ENCODE measurements at regions not wholly inside any gene's neighbourhood (a gene's known extent, or its start where the extent isn't known, plus 50 kb on each side); places are given as distances from the start of the nearest gene placed in this dataset.
A peak's percentile ranks its signal among the peaks of the same experiment; 100 is the strongest.

DNA sequence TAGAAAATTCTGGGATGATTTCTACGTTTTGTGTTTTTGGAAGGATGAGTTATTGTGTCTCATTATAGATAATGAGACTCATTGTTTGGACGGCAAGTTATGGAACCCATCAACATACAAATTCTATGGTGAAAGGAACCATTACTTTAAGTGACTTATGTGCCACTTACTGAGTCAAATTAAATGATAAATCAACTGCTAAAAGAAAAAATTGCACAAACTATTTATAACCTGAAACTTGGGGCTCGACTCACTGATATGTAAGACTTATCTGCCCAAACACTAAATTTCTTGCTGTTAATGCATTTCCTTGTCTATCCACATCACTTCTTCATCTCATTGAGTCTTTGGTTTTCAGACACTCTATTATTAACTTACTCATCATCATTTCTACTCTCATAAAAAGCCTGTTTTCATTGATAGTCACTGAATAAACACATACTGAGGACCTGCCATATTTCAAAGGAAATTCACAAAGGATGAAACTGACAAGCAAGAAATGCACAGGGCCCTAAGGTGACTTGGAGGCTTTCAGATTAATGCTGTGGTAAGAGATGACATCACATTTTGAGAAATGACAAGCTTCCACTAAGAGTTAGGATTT, 872.7 kb upstream of the ADAMTS5 start:
- Histone ChIP-seq H3K4me3 (ENCODE audit: low read depth, low read length) (no peak overlapping the region), H3K27me3 (ENCODE audit: insufficient read depth, low read length) (no peaks in the 10 kb centered on the region), H3K79me2 (ENCODE audit: control insufficient read depth, insufficient read depth, low read length, unreplicated experiment) (no peaks in the 10 kb centered on the region), H3K27ac (ENCODE audit: low read depth, low read length) (no peak overlapping the region), H3K36me3 (ENCODE audit: insufficient read depth, low read length) (no peaks in the 10 kb centered on the region), H2AFZ (ENCODE audit: low read length, unreplicated experiment) (no peak overlapping the region), H3K4me1 (ENCODE audit: control insufficient read depth, insufficient read depth, low read length, unreplicated experiment) (no peaks in the 10 kb centered on the region)

DNA sequence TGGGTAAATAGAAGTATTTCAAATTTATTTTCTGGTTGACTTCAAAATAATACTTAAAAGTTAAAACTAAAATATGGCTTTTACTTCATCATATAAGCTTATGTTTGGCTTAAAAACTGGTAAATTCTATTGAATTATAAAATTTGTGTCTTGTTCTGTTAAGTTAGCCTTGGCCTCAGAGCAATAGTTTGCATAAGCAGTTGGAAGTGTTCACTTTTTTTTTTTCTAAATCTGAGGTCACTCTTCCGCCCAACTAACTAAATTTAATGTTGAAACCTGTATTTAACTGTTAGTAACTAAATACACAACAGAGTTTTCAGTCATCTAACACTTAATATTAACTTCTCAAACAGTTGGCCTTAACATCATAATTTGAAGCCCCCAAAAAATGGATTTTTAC, 871.7 kb upstream of the ADAMTS5 start:
- no peak overlapping the region for H2AFZ ChIP-seq (ENCODE audit: low read length, unreplicated experiment)
- H3K27me3 ChIP-seq (ENCODE audit: insufficient read depth, low read length) = no peaks in the 10 kb centered on the region
- H3K79me2 ChIP-seq (ENCODE audit: control insufficient read depth, insufficient read depth, low read length, unreplicated experiment) = no peaks in the 10 kb centered on the region
- H3K4me1 ChIP-seq (ENCODE audit: control insufficient read depth, insufficient read depth, low read length, unreplicated experiment) = no peaks in the 10 kb centered on the region
- H3K27ac ChIP-seq (ENCODE audit: low read depth, low read length) = no peak overlapping the region
- no peaks in the 10 kb centered on the region for H3K36me3 ChIP-seq (ENCODE audit: insufficient read depth, low read length)
- H3K4me3 ChIP-seq (ENCODE audit: low read depth, low read length) = no peak overlapping the region

DNA sequence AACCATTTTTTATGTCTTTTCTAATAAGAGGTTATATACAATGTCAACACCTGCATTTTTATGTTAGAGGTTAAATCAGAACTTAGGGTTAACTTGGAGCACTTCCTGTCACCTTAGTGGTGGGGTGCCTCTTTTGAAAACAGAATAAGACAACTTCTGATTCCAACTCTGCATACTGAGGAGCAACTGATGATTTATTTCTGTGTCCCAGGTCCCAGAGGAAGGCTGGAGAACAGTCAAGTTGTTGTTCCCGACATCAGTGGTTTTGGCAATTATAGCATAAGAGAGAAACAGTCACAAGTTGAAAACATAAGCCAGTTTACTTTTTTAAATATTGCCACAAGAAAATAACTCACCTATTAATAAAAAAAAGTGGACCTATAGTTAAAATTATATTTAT, 871.0 kb upstream of the ADAMTS5 start:
- Histone ChIP-seq H3K27ac (ENCODE audit: low read depth, low read length) (no peak overlapping the region), H3K4me3 (ENCODE audit: low read depth, low read length) (no peak overlapping the region)

GRCh38 chr21:27833298-27833697, 866.4 kb upstream of the ADAMTS5 start:
- Histone ChIP-seq H3K36me3 (ENCODE audit: insufficient read depth, low read length) (no peaks in the 10 kb centered on the region), H3K79me2 (ENCODE audit: control insufficient read depth, insufficient read depth, low read length, unreplicated experiment) (no peaks in the 10 kb centered on the region), H3K27ac (ENCODE audit: low read depth, low read length) (no peak overlapping the region), H2AFZ (ENCODE audit: low read length, unreplicated experiment) (no peak overlapping the region), H3K27me3 (ENCODE audit: insufficient read depth, low read length) (no peaks in the 10 kb centered on the region), H3K4me1 (ENCODE audit: control insufficient read depth, insufficient read depth, low read length, unreplicated experiment) (peaks cover 15% of the 10 kb centered on the region), H3K4me3 (ENCODE audit: low read depth, low read length) (no peak overlapping the region)

More for the DNA sequence above, 871.0 kb upstream of the ADAMTS5 start:
- Histone ChIP-seq H3K36me3 (ENCODE audit: insufficient read depth, low read length) (no peaks in the 10 kb centered on the region), H2AFZ (ENCODE audit: low read length, unreplicated experiment) (peak overlapping the region; percentile 62), H3K4me1 (ENCODE audit: control insufficient read depth, insufficient read depth, low read length, unreplicated experiment) (no peaks in the 10 kb centered on the region), H3K79me2 (ENCODE audit: control insufficient read depth, insufficient read depth, low read length, unreplicated experiment) (no peaks in the 10 kb centered on the region), H3K27me3 (ENCODE audit: insufficient read depth, low read length) (no peaks in the 10 kb centered on the region)

DNA sequence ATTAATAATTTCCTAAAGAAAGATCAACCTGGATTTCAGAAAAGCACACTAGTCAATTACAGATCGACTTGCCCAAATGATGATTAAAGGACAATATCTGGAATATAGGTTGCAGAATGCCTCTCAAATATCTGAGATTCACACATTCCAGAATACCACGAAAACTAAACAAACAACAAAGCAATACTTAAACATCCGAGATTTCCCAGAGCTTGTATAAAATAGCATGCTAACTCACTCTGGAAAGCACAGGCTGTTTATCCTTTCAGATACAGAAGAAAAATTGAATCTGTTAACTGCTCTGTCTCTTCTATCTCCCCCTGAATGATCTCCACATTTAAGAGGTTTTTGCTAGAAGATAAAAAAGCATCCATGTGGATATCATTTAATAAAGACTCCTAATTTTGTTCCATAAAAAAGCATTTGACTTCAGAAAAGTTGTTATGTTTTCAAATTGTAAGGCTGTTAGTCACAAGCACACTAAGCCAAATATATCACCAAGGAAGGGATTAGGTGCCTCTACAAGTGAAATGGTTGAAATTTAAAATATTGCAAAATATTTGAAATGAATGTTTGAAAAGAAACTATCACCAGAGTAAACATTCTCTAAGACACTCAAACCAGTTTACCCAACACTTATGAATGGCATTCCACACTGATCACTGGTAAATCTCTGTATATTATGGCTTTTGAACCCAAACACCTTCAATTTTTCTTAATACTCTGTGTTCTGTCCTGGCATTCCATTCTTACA, 865.1 kb upstream of the ADAMTS5 start:
- Histone ChIP-seq H2AFZ (ENCODE audit: low read length, unreplicated experiment) (peak overlapping the region; percentile 91), H3K36me3 (ENCODE audit: insufficient read depth, low read length) (no peaks in the 10 kb centered on the region), H3K4me1 (ENCODE audit: control insufficient read depth, insufficient read depth, low read length, unreplicated experiment) (peaks cover 15% of the 10 kb centered on the region), H3K27me3 (ENCODE audit: insufficient read depth, low read length) (no peaks in the 10 kb centered on the region), H3K79me2 (ENCODE audit: control insufficient read depth, insufficient read depth, low read length, unreplicated experiment) (no peaks in the 10 kb centered on the region), H3K4me3 (ENCODE audit: low read depth, low read length) (peak overlapping the region; percentile 43; the same call in 1 of the 2 replicates), H3K27ac (ENCODE audit: low read depth, low read length) (peak overlapping the region; percentile 46)

DNA sequence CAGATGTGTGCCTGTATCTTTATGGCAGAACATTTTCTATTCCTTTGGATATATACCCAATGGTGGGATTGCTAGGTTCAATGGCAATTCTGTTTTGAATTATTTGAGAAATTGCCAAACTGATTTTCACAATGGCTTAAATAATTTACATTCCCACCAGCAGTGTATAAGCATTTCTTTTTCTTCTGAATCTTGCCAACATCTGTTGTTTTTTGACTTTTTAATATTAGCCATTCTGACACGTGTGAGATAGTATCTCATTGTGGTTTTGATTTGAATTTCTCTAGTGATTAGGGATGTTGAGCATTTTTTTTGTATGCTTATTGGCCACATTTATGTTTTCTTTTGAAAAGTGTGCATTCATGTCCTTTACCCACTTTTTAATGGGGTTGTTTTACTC, 864.3 kb upstream of the ADAMTS5 start:
- Histone ChIP-seq H2AFZ (ENCODE audit: low read length, unreplicated experiment) (no peak overlapping the region), H3K4me1 (ENCODE audit: control insufficient read depth, insufficient read depth, low read length, unreplicated experiment) (peaks cover 15% of the 10 kb centered on the region), H3K27me3 (ENCODE audit: insufficient read depth, low read length) (no peaks in the 10 kb centered on the region), H3K79me2 (ENCODE audit: control insufficient read depth, insufficient read depth, low read length, unreplicated experiment) (no peaks in the 10 kb centered on the region), H3K4me3 (ENCODE audit: low read depth, low read length) (no peak overlapping the region), H3K36me3 (ENCODE audit: insufficient read depth, low read length) (no peaks in the 10 kb centered on the region), H3K27ac (ENCODE audit: low read depth, low read length) (no peak overlapping the region)

GRCh38 chr21:27827972-27828371, 861.1 kb upstream of the ADAMTS5 start:
- no peaks in the 10 kb centered on the region for H3K36me3 ChIP-seq (ENCODE audit: insufficient read depth, low read length)
- no peak overlapping the region for H2AFZ ChIP-seq (ENCODE audit: low read length, unreplicated experiment)
- no peaks in the 10 kb centered on the region for H3K27me3 ChIP-seq (ENCODE audit: insufficient read depth, low read length)
- no peak overlapping the region for H3K27ac ChIP-seq (ENCODE audit: low read depth, low read length)
- peaks cover 15% of the 10 kb centered on the region for H3K4me1 ChIP-seq (ENCODE audit: control insufficient read depth, insufficient read depth, low read length, unreplicated experiment)
- H3K4me3 ChIP-seq (ENCODE audit: low read depth, low read length) = no peak overlapping the region
- no peaks in the 10 kb centered on the region for H3K79me2 ChIP-seq (ENCODE audit: control insufficient read depth, insufficient read depth, low read length, unreplicated experiment)

DNA sequence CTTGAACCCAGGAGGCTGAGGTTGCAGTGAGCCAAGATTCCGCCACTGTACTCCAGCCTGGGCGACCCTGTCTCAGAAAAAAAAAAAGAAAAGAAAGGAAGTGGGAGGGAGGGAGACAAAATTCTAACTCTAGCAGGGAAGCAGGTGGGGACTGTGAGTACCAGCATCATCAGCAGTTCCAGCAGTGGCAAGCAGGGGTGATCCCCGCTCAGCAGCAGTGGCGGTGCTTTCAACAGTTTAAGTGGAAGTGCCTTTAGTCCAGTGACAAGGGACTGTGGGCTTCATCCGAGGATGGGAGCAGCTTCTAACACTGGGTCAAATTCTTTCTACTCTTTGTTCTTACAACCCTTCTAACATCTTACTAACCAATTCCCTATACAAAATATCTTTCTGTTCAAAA, 858.1 kb upstream of the ADAMTS5 start:
- Histone ChIP-seq H3K4me3 (ENCODE audit: low read depth, low read length) (no peak overlapping the region), H3K27me3 (ENCODE audit: insufficient read depth, low read length) (no peaks in the 10 kb centered on the region), H3K4me1 (ENCODE audit: control insufficient read depth, insufficient read depth, low read length, unreplicated experiment) (no peaks in the 10 kb centered on the region)

DNA sequence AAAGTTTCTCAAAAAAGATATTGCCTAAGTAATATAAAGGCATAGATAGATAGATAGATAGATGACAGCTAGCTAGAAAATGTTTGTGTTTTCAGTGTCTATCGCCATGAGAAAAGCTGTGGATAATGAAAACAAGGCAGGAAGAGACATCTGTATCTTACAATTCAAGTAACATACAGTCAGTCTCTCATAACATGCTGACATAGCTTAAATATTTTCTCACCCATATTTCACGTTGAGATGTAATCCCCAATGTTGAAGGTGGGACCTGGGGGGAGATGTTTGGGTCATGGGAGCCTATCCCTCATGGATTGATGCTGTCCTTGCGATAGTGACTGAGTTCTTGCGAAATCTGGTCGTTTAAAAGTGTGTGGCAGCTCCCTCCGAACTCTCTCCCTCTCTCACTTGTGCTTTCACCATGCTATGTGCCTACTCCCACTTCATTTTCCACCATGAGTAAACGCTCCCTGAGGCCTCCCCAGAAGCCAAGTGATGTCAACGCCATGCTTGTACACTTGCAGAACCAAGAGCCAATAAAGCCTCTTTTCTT, 856.8 kb upstream of the ADAMTS5 start:
- Histone ChIP-seq H3K79me2 (ENCODE audit: control insufficient read depth, insufficient read depth, low read length, unreplicated experiment) (no peaks in the 10 kb centered on the region), H3K4me3 (ENCODE audit: low read depth, low read length) (no peak overlapping the region), H2AFZ (ENCODE audit: low read length, unreplicated experiment) (no peak overlapping the region), H3K27me3 (ENCODE audit: insufficient read depth, low read length) (no peaks in the 10 kb centered on the region), H3K36me3 (ENCODE audit: insufficient read depth, low read length) (no peaks in the 10 kb centered on the region), H3K4me1 (ENCODE audit: control insufficient read depth, insufficient read depth, low read length, unreplicated experiment) (no peaks in the 10 kb centered on the region), H3K27ac (ENCODE audit: low read depth, low read length) (no peak overlapping the region)

More for the DNA sequence above, 858.1 kb upstream of the ADAMTS5 start:
- H2AFZ ChIP-seq (ENCODE audit: low read length, unreplicated experiment) = no peak overlapping the region
- no peaks in the 10 kb centered on the region for H3K36me3 ChIP-seq (ENCODE audit: insufficient read depth, low read length)
- no peaks in the 10 kb centered on the region for H3K79me2 ChIP-seq (ENCODE audit: control insufficient read depth, insufficient read depth, low read length, unreplicated experiment)
- no peak overlapping the region for H3K27ac ChIP-seq (ENCODE audit: low read depth, low read length)

DNA sequence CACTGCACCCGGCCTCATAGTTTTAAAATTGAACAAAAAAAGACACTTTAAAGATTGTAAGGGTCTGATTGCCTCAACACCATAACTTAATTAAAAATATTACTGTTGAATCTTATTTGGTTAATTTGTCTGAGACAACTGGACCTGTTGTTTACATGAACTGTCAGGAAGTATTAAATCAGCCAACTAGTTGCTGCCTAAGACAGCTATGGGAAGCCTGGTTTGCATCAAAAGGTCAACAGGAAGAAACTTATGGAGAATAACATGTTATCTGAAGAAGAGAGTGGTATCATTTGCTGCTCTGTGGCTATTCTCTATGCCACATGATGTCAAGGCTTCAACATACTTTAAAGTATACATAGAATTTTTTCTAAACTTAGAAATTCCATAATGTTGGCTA, 853.5 kb upstream of the ADAMTS5 start:
- H3K27ac ChIP-seq (ENCODE audit: low read depth, low read length) = no peak overlapping the region
- no peak overlapping the region for H2AFZ ChIP-seq (ENCODE audit: low read length, unreplicated experiment)
- no peak overlapping the region for H3K4me3 ChIP-seq (ENCODE audit: low read depth, low read length)
- H3K79me2 ChIP-seq (ENCODE audit: control insufficient read depth, insufficient read depth, low read length, unreplicated experiment) = no peaks in the 10 kb centered on the region
- H3K36me3 ChIP-seq (ENCODE audit: insufficient read depth, low read length) = no peaks in the 10 kb centered on the region
- no peaks in the 10 kb centered on the region for H3K27me3 ChIP-seq (ENCODE audit: insufficient read depth, low read length)
- H3K4me1 ChIP-seq (ENCODE audit: control insufficient read depth, insufficient read depth, low read length, unreplicated experiment) = no peaks in the 10 kb centered on the region

DNA sequence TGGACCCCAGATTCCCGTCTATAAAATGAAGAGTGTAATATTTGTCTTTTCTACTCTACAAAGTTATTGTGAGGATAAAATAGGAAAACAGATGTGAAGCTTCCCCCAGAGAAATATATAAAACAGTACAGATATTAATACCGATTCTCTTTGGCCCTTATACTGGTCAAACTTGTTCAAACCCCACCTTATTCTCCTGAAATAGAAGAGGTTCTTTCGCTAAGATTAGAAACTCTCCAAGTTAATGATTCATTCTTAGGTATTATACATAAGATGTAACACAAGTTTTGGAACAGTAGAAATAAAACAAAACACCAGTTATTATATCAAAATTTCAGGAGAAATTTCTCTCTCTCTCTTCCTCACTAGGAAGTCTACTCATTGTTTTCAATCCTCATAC, 852.4 kb upstream of the ADAMTS5 start:
- no peak overlapping the region for H3K4me3 ChIP-seq (ENCODE audit: low read depth, low read length)
- no peaks in the 10 kb centered on the region for H3K4me1 ChIP-seq (ENCODE audit: control insufficient read depth, insufficient read depth, low read length, unreplicated experiment)
- no peak overlapping the region for H3K27ac ChIP-seq (ENCODE audit: low read depth, low read length)
- no peaks in the 10 kb centered on the region for H3K36me3 ChIP-seq (ENCODE audit: insufficient read depth, low read length)
- no peaks in the 10 kb centered on the region for H3K79me2 ChIP-seq (ENCODE audit: control insufficient read depth, insufficient read depth, low read length, unreplicated experiment)
- no peak overlapping the region for H2AFZ ChIP-seq (ENCODE audit: low read length, unreplicated experiment)
- H3K27me3 ChIP-seq (ENCODE audit: insufficient read depth, low read length) = no peaks in the 10 kb centered on the region
